HG03097 (cell line): ENCODE measurements at regions not wholly inside any gene's neighbourhood (a gene's known extent, or its start where the extent isn't known, plus 50 kb on each side); places are given as distances from the start of the nearest gene placed in this dataset.

Experiments
- ATAC-seq: cut with Tn5 transposase; IDR thresholded peaks from one replicate; pipeline ENCODE4 v1.9.1; 2021; ENCODE audit not compliant: unreplicated experiment, low FRiP score

GRCh38 chr15:46296797-46297196, 662.0 kb downstream of the SQOR start:
- ATAC-seq = no peak

- no peak for ATAC-seq
These were observed 662.9 kb downstream of the SQOR start for GRCh38 chr15:46297766-46298165.

GRCh38 chr15:46300716-46301115, 665.9 kb downstream of the SQOR start:
- ATAC-seq = no peak

- no peak for ATAC-seq
These were observed 666.5 kb downstream of the SQOR start for GRCh38 chr15:46301291-46301690.

- ATAC-seq = no peak
These were observed 667.0 kb downstream of the SQOR start for GRCh38 chr15:46301826-46302225.

- no peak for ATAC-seq
These were observed 669.5 kb downstream of the SQOR start for GRCh38 chr15:46304321-46304720.

GRCh38 chr15:46307746-46308145, 672.9 kb downstream of the SQOR start:
- ATAC-seq = no peak

GRCh38 chr15:46309914-46310313, 675.1 kb downstream of the SQOR start:
- ATAC-seq = no peak

- ATAC-seq = peak; percentile 65
These were observed 677.4 kb downstream of the SQOR start for GRCh38 chr15:46312133-46312740.

- no peak for ATAC-seq
These were observed 680.6 kb downstream of the SQOR start for GRCh38 chr15:46315434-46315833.

GRCh38 chr15:46316024-46316423, 681.2 kb downstream of the SQOR start:
- no peak for ATAC-seq

- ATAC-seq = no peak
These were observed 682.2 kb downstream of the SQOR start for GRCh38 chr15:46317029-46317428.

GRCh38 chr15:46322753-46323152, 687.9 kb downstream of the SQOR start:
- ATAC-seq = no peak

GRCh38 chr15:46326173-46326572, 691.3 kb downstream of the SQOR start:
- no peak for ATAC-seq

- ATAC-seq = no peak
These were observed 694.0 kb downstream of the SQOR start for GRCh38 chr15:46328821-46329220.

- no peak for ATAC-seq
These were observed 695.0 kb downstream of the SQOR start for GRCh38 chr15:46329876-46330275.

GRCh38 chr15:46331546-46331945, 696.7 kb downstream of the SQOR start:
- no peak for ATAC-seq

- ATAC-seq = no peak
These were observed 708.5 kb downstream of the SQOR start for GRCh38 chr15:46343196-46343935.

GRCh38 chr15:46344115-46344724, 709.4 kb downstream of the SQOR start:
- no peak for ATAC-seq

- no peak for ATAC-seq
These were observed 710.1 kb downstream of the SQOR start for GRCh38 chr15:46344915-46345314.

- no peak for ATAC-seq
These were observed 719.6 kb downstream of the SQOR start for GRCh38 chr15:46354443-46354842.

GRCh38 chr15:46365572-46365971, 730.7 kb downstream of the SQOR start:
- ATAC-seq = no peak
